Right lung (tissue), 2 donors: ENCODE measurements at regions not wholly inside any gene's neighbourhood (a gene's known extent, or its start where the extent isn't known, plus 50 kb on each side); places are given as distances from the start of the nearest gene placed in this dataset.
"Not testable (repeated sequence)": the region's sequence is repeated elsewhere in the genome, so short reads cannot be mapped to it uniquely, and the experiment has no call there.

Source experiments
- DNase-seq, 2 donors: peaks; one replicate each; pipeline ENCODE4 v3.0.0-alpha.2; 2013

GRCh38 chr19:28444362-28444761 lies 768.6 kb downstream of the UQCRFS1 start:
- DNase-seq = no peak

GRCh38 chr19:28443361-28443760 lies 769.6 kb downstream of the UQCRFS1 start:
- DNase-seq = no peak

GRCh38 chr19:28437390-28438346 lies 775.3 kb downstream of the UQCRFS1 start:
- no peak for DNase-seq

- DNase-seq = no peak
Measured at GRCh38 chr19:28436320-28436719, 776.6 kb downstream of the UQCRFS1 start.

GRCh38 chr19:28435551-28436271 lies 777.2 kb downstream of the UQCRFS1 start:
- DNase-seq = no peak

- not testable (repeated sequence) for DNase-seq
Measured at GRCh38 chr19:28434794-28435193, 778.2 kb downstream of the UQCRFS1 start.

GRCh38 chr19:28434365-28434764 lies 778.6 kb downstream of the UQCRFS1 start:
- DNase-seq = not testable (repeated sequence)

- not testable (repeated sequence) for DNase-seq
Measured at GRCh38 chr19:28433166-28433565, 779.8 kb downstream of the UQCRFS1 start.

GRCh38 chr19:28430214-28430613 lies 782.7 kb downstream of the UQCRFS1 start:
- DNase-seq = no peak

- DNase-seq = no peak
Measured at GRCh38 chr19:28429356-28429755, 783.6 kb downstream of the UQCRFS1 start.

- no peak for DNase-seq
Measured at GRCh38 chr19:28428663-28429348, 784.1 kb downstream of the UQCRFS1 start.

- no peak for DNase-seq
Measured at GRCh38 chr19:28427376-28428083, 785.4 kb downstream of the UQCRFS1 start.

GRCh38 chr19:28426730-28427225 lies 786.2 kb downstream of the UQCRFS1 start:
- no peak for DNase-seq

GRCh38 chr19:28426110-28426729 lies 786.7 kb downstream of the UQCRFS1 start:
- no peak for DNase-seq

- no peak for DNase-seq
Measured at GRCh38 chr19:28425046-28425931, 787.7 kb downstream of the UQCRFS1 start.

- no peak for DNase-seq
Measured at GRCh38 chr19:28424662-28425045, 788.3 kb downstream of the UQCRFS1 start.

- DNase-seq = no peak
Measured at GRCh38 chr19:28424077-28424476, 788.9 kb downstream of the UQCRFS1 start.

GRCh38 chr19:28422791-28423650 lies 789.9 kb downstream of the UQCRFS1 start:
- DNase-seq = no peak

- DNase-seq = no peak
Measured at GRCh38 chr19:28422046-28422445, 790.9 kb downstream of the UQCRFS1 start.
